ENCODE measurements at regions not wholly inside any gene's neighbourhood (a gene's known extent, or its start where the extent isn't known, plus 50 kb on each side); places are given as distances from the start of the nearest gene placed in this dataset.

DNA sequence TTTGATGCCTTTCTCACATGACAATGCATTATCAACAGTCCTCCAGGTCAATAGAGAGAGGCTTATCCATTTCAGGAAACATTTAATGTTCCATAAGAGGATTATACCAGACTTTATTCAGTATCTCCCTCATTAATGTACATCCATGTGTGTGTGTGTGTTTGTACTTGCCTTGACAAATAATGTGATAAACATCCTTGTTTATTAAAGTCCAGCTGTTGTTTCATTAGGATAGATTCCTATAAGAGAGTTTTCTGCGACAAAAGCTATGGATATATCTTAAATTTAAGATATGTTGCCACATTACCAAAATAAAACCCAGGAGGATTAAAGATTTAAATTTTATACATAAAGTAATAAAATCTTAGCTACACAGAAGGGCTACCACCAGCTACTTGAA, 492.6 kb downstream of the TOX3 start:
- Histone ChIP-seq H3K9ac (ENCODE audit: low read length) (no peak overlapping the region), H3K36me3 (replicated peaks; ENCODE audit: low read depth, low read length) (no peaks in the 10 kb centered on the region), H3K9me3 (ENCODE audit: insufficient read depth, low read length) (no peaks in the 10 kb centered on the region), H4K20me1 (ENCODE audit: insufficient read depth, low read length) (no peaks in the 10 kb centered on the region), H2AFZ (ENCODE audit: low read depth, low read length) (no peak overlapping the region), H3K4me3 (ENCODE audit: low read length) (no peak overlapping the region), H3K79me2 (ENCODE audit: low read length) (no peaks in the 10 kb centered on the region), H3K4me2 (ENCODE audit: low read length) (no peak overlapping the region), H3K4me1 (ENCODE audit: low read length) (no peaks in the 10 kb centered on the region), H3K27me3 (ENCODE audit: low read depth, low read length) (no peaks in the 10 kb centered on the region), H3K27ac (ENCODE audit: low read length) (no peak overlapping the region)
- TF ChIP-seq, protein P1, sequence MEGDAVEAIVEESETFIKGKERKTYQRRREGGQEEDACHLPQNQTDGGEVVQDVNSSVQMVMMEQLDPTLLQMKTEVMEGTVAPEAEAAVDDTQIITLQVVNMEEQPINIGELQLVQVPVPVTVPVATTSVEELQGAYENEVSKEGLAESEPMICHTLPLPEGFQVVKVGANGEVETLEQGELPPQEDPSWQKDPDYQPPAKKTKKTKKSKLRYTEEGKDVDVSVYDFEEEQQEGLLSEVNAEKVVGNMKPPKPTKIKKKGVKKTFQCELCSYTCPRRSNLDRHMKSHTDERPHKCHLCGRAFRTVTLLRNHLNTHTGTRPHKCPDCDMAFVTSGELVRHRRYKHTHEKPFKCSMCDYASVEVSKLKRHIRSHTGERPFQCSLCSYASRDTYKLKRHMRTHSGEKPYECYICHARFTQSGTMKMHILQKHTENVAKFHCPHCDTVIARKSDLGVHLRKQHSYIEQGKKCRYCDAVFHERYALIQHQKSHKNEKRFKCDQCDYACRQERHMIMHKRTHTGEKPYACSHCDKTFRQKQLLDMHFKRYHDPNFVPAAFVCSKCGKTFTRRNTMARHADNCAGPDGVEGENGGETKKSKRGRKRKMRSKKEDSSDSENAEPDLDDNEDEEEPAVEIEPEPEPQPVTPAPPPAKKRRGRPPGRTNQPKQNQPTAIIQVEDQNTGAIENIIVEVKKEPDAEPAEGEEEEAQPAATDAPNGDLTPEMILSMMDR (IDR thresholded peaks at IDR 0.05; ENCODE audit: low read depth, low read length) = no peak
- TF ChIP-seq EZH2phosphoT487 (IDR thresholded peaks at IDR 0.05; ENCODE audit: low read depth) = no peak

DNA sequence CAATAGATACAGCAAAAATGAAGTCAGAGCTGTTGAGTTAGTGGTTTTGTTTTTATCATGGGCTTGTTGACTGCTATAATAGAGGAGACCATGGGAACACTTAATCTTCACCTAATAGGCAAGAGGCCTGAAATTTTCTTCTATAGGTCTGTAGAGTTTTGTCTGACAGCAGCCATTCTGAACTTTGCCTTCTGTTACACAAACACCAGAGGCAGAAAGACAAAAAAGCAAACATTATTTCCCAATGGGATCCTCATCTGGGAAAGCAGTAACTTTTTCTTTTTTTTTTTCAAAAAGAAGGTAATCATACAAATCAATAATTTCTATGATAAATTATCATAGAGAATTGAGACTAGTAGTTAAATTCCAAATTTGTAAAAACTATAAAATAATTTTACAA, 494.1 kb downstream of the TOX3 start:
- no peak overlapping the region for H3K4me3 ChIP-seq (ENCODE audit: low read length)
- no peaks in the 10 kb centered on the region for H3K27me3 ChIP-seq (ENCODE audit: low read depth, low read length)
- H3K36me3 ChIP-seq (replicated peaks; ENCODE audit: low read depth, low read length) = no peaks in the 10 kb centered on the region
- no peaks in the 10 kb centered on the region for H4K20me1 ChIP-seq (ENCODE audit: insufficient read depth, low read length)
- no peak overlapping the region for H3K4me2 ChIP-seq (ENCODE audit: low read length)
- H3K27ac ChIP-seq (ENCODE audit: low read length) = no peak overlapping the region
- no peak overlapping the region for H3K9ac ChIP-seq (ENCODE audit: low read length)
- TF ChIP-seq EZH2phosphoT487 (IDR thresholded peaks at IDR 0.05; ENCODE audit: low read depth) = no peak
- TF ChIP-seq, protein P1 (IDR thresholded peaks at IDR 0.05; ENCODE audit: low read depth, low read length) = no peak
- H3K4me1 ChIP-seq (ENCODE audit: low read length) = no peaks in the 10 kb centered on the region
- H3K9me3 ChIP-seq (ENCODE audit: insufficient read depth, low read length) = no peaks in the 10 kb centered on the region
- H2AFZ ChIP-seq (ENCODE audit: low read depth, low read length) = no peak overlapping the region
- H3K79me2 ChIP-seq (ENCODE audit: low read length) = no peaks in the 10 kb centered on the region

DNA sequence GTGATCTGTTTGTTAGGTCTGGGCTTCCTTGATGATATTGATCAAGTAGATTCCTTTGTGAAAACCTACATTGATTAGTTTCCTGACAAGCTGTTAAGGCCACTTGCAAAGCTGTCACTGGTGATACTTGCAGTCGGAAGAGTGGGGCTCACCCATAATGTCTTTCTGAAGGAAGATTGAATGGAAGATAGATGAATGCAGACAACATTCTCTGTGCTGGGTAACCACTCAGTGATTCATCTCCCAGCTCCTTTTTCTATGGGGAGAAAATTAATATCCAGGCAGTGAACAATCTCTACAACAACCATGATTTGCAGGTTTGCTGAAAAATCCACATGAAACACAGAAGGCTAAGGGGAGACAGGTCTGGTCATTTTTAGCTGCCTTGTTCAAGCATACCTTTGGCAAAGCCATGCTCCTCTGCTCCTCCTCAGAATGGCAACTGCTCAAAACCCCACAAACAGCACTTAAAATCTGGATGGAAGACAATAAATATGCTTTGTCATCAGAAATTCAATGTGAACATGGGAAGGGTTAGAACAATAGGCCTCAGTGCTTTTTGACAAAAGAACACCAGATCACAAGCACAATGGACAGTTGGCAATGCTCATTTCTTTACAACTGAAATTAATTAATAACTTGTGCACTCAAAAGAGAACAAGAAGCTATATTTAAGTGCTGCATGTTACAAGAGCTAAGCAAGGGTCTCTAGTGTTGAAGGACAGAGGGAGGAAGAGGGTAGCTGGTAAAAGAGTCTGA, 495.4 kb downstream of the TOX3 start:
- H4K20me1 ChIP-seq (ENCODE audit: insufficient read depth, low read length) = no peaks in the 10 kb centered on the region
- H3K27ac ChIP-seq (ENCODE audit: low read length) = no peak overlapping the region
- H2AFZ ChIP-seq (ENCODE audit: low read depth, low read length) = no peak overlapping the region
- H3K27me3 ChIP-seq (ENCODE audit: low read depth, low read length) = no peaks in the 10 kb centered on the region
- no peak overlapping the region for H3K9ac ChIP-seq (ENCODE audit: low read length)
- H3K36me3 ChIP-seq (replicated peaks; ENCODE audit: low read depth, low read length) = no peaks in the 10 kb centered on the region
- no peaks in the 10 kb centered on the region for H3K79me2 ChIP-seq (ENCODE audit: low read length)
- no peak overlapping the region for H3K4me2 ChIP-seq (ENCODE audit: low read length)
- H3K9me3 ChIP-seq (ENCODE audit: insufficient read depth, low read length) = no peaks in the 10 kb centered on the region
- no peak for TF ChIP-seq EZH2phosphoT487 (IDR thresholded peaks at IDR 0.05; ENCODE audit: low read depth)
- TF ChIP-seq, protein P1 (IDR thresholded peaks at IDR 0.05; ENCODE audit: low read depth, low read length) = no peak
- no peaks in the 10 kb centered on the region for H3K4me1 ChIP-seq (ENCODE audit: low read length)
- H3K4me3 ChIP-seq (ENCODE audit: low read length) = no peak overlapping the region

DNA sequence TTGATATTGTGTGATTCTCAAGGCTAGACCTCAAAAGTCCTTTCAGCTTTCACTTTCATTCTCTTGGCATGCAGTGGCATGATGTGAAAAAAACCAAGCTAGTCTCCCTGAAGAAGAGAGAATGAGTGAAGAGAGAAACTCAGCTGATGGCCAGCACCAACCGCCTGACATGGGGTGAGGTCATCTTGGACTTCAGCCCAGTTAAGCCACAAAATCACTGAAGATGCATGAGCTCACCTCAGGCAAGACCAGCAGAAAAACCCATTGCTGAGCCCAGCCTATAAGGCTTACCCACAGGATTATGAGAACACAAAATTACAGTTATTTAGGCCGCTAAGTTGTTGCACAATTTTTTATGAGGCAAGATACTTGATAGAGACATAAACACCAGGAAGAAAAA, 496.5 kb downstream of the TOX3 start:
- Histone ChIP-seq H3K4me1 (ENCODE audit: low read length) (no peaks in the 10 kb centered on the region), H3K9me3 (ENCODE audit: insufficient read depth, low read length) (no peaks in the 10 kb centered on the region), H4K20me1 (ENCODE audit: insufficient read depth, low read length) (no peaks in the 10 kb centered on the region), H3K36me3 (replicated peaks; ENCODE audit: low read depth, low read length) (no peaks in the 10 kb centered on the region), H2AFZ (ENCODE audit: low read depth, low read length) (no peak overlapping the region), H3K27ac (ENCODE audit: low read length) (no peak overlapping the region), H3K4me3 (ENCODE audit: low read length) (no peak overlapping the region), H3K79me2 (ENCODE audit: low read length) (no peaks in the 10 kb centered on the region), H3K27me3 (ENCODE audit: low read depth, low read length) (no peaks in the 10 kb centered on the region), H3K9ac (ENCODE audit: low read length) (no peak overlapping the region), H3K4me2 (ENCODE audit: low read length) (no peak overlapping the region)
- TF ChIP-seq, protein P1 (IDR thresholded peaks at IDR 0.05; ENCODE audit: low read depth, low read length) = no peak
- TF ChIP-seq EZH2phosphoT487 (IDR thresholded peaks at IDR 0.05; ENCODE audit: low read depth) = no peak
